IMR-90 (cell line): ENCODE measurements at regions not wholly inside any gene's neighbourhood (a gene's known extent, or its start where the extent isn't known, plus 50 kb on each side); places are given as distances from the start of the nearest gene placed in this dataset.

Experiments used
- ATAC-seq: fragments of 200-7000 bp; cut with Tn5 transposase; 2 replicates; pipeline ENCODE4 v1.9.1; 2020; ENCODE audit warnings: low read depth, mild to moderate bottlenecking, moderate library complexity
- BruUV-seq: library from RNA; stranded (reverse); fragments of 400-500 nt; replicated peaks from 2 replicates; lab custom pipeline; 2021; lab: Mats Ljungman, UMichigan
- CTCF ChIA-PET: fragments of 300-600 bp; formaldehyde crosslinking; extraction: SDS; loops from one replicate; lab custom pipeline; 2021; ENCODE audit warnings: antibody characterized with exemption; lab: Yijun Ruan, JAX
- POLR2A ChIA-PET: fragments of 300-600 bp; sonication (Branson Sonifier 250); formaldehyde crosslinking; loops from one replicate; lab custom pipeline; 2022; ENCODE audit warnings: antibody characterized with exemption; ENCODE audit not compliant: unreplicated experiment; lab: Charles Lee
- DNase-seq: peaks from one replicate; pipeline ENCODE4 v3.0.0; 2013
- H2AFZ ChIP-seq: replicated peaks from 2 replicates; pipeline ENCODE3; 2013; ENCODE audit warnings: low read length, mild to moderate bottlenecking; ENCODE audit not compliant: poor library complexity
- H2AK5ac ChIP-seq: 2 replicates; pipeline ENCODE4 v1.6.1; 2013; ENCODE audit warnings: low read depth, low read length, inconsistent platforms
- H2AK9ac ChIP-seq: replicated peaks from 2 replicates; pipeline ENCODE3; 2013; ENCODE audit warnings: mild to moderate bottlenecking, low read depth, low read length, moderate library complexity; ENCODE audit not compliant: poor library complexity
- H2BK120ac ChIP-seq: 2 replicates; pipeline ENCODE4 v1.6.1; 2013; ENCODE audit warnings: low read depth, low read length, inconsistent platforms
- H2BK15ac ChIP-seq: 3 replicates; pipeline ENCODE4 v1.6.1; 2013; ENCODE audit warnings: low read depth, low read length, inconsistent platforms
- H2BK20ac ChIP-seq: 2 replicates; pipeline ENCODE4 v1.6.1; 2013; ENCODE audit warnings: low read depth, mild to moderate bottlenecking, inconsistent platforms, low read length, moderate library complexity
- H2BK5ac ChIP-seq: 2 replicates; pipeline ENCODE4 v1.6.1; 2013; ENCODE audit warnings: mild to moderate bottlenecking, low read depth, low read length, inconsistent platforms; ENCODE audit not compliant: poor library complexity, severe bottlenecking
- H3K14ac ChIP-seq: replicated peaks from 2 replicates; pipeline ENCODE4 v1.6.1; 2013; ENCODE audit warnings: low read depth, low read length, inconsistent platforms
- H3K18ac ChIP-seq: 2 replicates; pipeline ENCODE4 v1.6.1; 2013; ENCODE audit warnings: low read depth, low read length, control low read depth
- H3K23ac ChIP-seq: 2 replicates; pipeline ENCODE4 v1.6.1; 2013; ENCODE audit warnings: low read depth, low read length, inconsistent platforms
- H3K27ac ChIP-seq: 2 replicates; pipeline ENCODE4 v1.5.1; 2013; ENCODE audit warnings: mild to moderate bottlenecking, control low read depth, low read length; ENCODE audit not compliant: insufficient read depth
- H3K27me3 ChIP-seq: 2 replicates; pipeline ENCODE4 v1.6.1; 2013; ENCODE audit warnings: low read length; ENCODE audit not compliant: control insufficient read depth, insufficient read depth
- H3K36me3 ChIP-seq: 2 replicates; pipeline ENCODE4 v1.6.1; 2013; ENCODE audit warnings: low read length, mixed read lengths; ENCODE audit not compliant: control insufficient read depth, insufficient read depth
- H3K4ac ChIP-seq: 2 replicates; pipeline ENCODE4 v1.6.1; 2013; ENCODE audit warnings: low read depth, low read length, inconsistent platforms
- H3K4me1 ChIP-seq: 2 replicates; pipeline ENCODE4 v1.6.1; 2013; ENCODE audit warnings: low read length, mixed read lengths; ENCODE audit not compliant: control insufficient read depth, insufficient read depth
- H3K4me2 ChIP-seq: 2 replicates; pipeline ENCODE4 v1.6.1; 2013; ENCODE audit warnings: low read depth, mild to moderate bottlenecking, control low read depth, low read length, moderate library complexity
- H3K4me3 ChIP-seq: 2 replicates; pipeline ENCODE4 v1.5.1; 2013; ENCODE audit warnings: low read depth, mild to moderate bottlenecking, control low read depth, low read length, moderate library complexity; ENCODE audit not compliant: insufficient read depth
- H3K56ac ChIP-seq: 2 replicates; pipeline ENCODE4 v1.6.1; 2013; ENCODE audit warnings: low read length, inconsistent platforms; ENCODE audit not compliant: insufficient read depth; ENCODE audit errors: extremely low read depth
- H3K79me1 ChIP-seq, 2 experiments: 2 replicates each; pipeline ENCODE4 v1.6.1; 2013; ENCODE audit warnings: low read length in 2 of 2, inconsistent platforms in 1 of 2, low read depth in 1 of 2
- H3K9ac ChIP-seq: 2 replicates; pipeline ENCODE4 v1.6.1; 2013; ENCODE audit warnings: low read depth, low read length, control low read depth
- H3K9me1 ChIP-seq: 2 replicates; pipeline ENCODE4 v1.6.1; 2013; ENCODE audit warnings: low read length, inconsistent platforms; ENCODE audit not compliant: insufficient read depth
- H3K9me3 ChIP-seq: 2 replicates; pipeline ENCODE4 v1.6.1; 2013; ENCODE audit warnings: low read length; ENCODE audit not compliant: control insufficient read depth, insufficient read depth
- H4K20me1 ChIP-seq: 2 replicates; pipeline ENCODE4 v1.6.1; 2013; ENCODE audit warnings: low read length, inconsistent platforms; ENCODE audit not compliant: insufficient read depth
- H4K5ac ChIP-seq: 2 replicates; pipeline ENCODE4 v1.6.1; 2013; ENCODE audit warnings: mild to moderate bottlenecking, low read depth, low read length, control low read depth
- H4K8ac ChIP-seq, 2 experiments: 2 replicates each; pipeline ENCODE4 v1.6.1; 2013; ENCODE audit warnings: low read depth in 2 of 2, low read length in 2 of 2, control low read depth in 1 of 2, inconsistent platforms in 1 of 2
- H4K91ac ChIP-seq: 2 replicates; pipeline ENCODE4 v1.6.1; 2013; ENCODE audit warnings: low read depth, low read length, inconsistent platforms; ENCODE audit not compliant: insufficient read depth
- BHLHE40 ChIP-seq: fragments of 150-350 bp; IDR thresholded peaks from 2 replicates; pipeline ENCODE4 v1.6.1; 2016; ENCODE audit warnings: mild to moderate bottlenecking, low read depth, low read length
- CEBPB ChIP-seq: IDR thresholded peaks from 2 replicates; pipeline ENCODE4 v1.6.1; 2012; ENCODE audit warnings: low read depth, low read length, improper control_type of control experiment
- CHD1 ChIP-seq: IDR thresholded peaks from 2 replicates; pipeline ENCODE4 v1.6.1; 2012; ENCODE audit warnings: low read depth, low read length, improper control_type of control experiment
- MAFK ChIP-seq: IDR thresholded peaks from 2 replicates; pipeline ENCODE4 v1.6.1; 2012; ENCODE audit warnings: low read depth, low read length, improper control_type of control experiment
- MAZ ChIP-seq: IDR thresholded peaks from 2 replicates; pipeline ENCODE4 v1.6.1; 2012; ENCODE audit warnings: low read depth, mild to moderate bottlenecking, low read length, improper control_type of control experiment, moderate library complexity, borderline replicate concordance
- NFE2L2 ChIP-seq: fragments of 150-350 bp; IDR thresholded peaks from 2 replicates; pipeline ENCODE4 v1.6.1; 2016; ENCODE audit warnings: low read depth, mild to moderate bottlenecking, low read length
- POLR2A ChIP-seq: IDR thresholded peaks from 2 replicates; pipeline ENCODE4 v1.6.1; 2012; ENCODE audit warnings: mild to moderate bottlenecking, low read depth, low read length
- RAD21 ChIP-seq: IDR thresholded peaks from 2 replicates; pipeline ENCODE4 v1.6.1; 2012; ENCODE audit warnings: low read length, improper control_type of control experiment
- RCOR1 ChIP-seq: IDR thresholded peaks from 2 replicates; pipeline ENCODE4 v1.6.1; 2012; ENCODE audit warnings: mild to moderate bottlenecking, low read length, improper control_type of control experiment; ENCODE audit not compliant: insufficient replicate concordance
- RFX5 ChIP-seq: IDR thresholded peaks from 2 replicates; pipeline ENCODE4 v1.8.0; 2012; ENCODE audit warnings: low read depth, mild to moderate bottlenecking, low read length, moderate library complexity
- dilution Hi-C: fragments of 300-500 bp; cut with HindIII; formaldehyde crosslinking; loops from one replicate; pipeline ENCODE4 v1.14.3; 2018; ENCODE audit warnings: low sequenced_read_pairs; ENCODE audit not compliant: unreplicated experiment
- in situ Hi-C: fragments of 300-500 bp; cut with MboI; formaldehyde crosslinking; loops from 3 replicates; pipeline ENCODE4 v1.14.3; 2019; ENCODE audit warnings: low sequenced_read_pairs, inconsistent platforms, mixed read lengths
- intact Hi-C: fragments of 100-400 bp; cut with micrococcal nuclease; formaldehyde crosslinking; loops from 2 replicates; pipeline ENCODE4 v1.10.0; 2022
- TF ChIP-seq, protein P1 (sequence below): fragments of 150-350 bp; IDR thresholded peaks from 2 replicates; pipeline ENCODE4 v1.6.1; 2017; ENCODE audit warnings: mild to moderate bottlenecking, antibody characterized with exemption, low read length, low read depth
- TF ChIP-seq, protein P2 (sequence below): fragments of 150-350 bp; IDR thresholded peaks from 2 replicates; pipeline ENCODE4 v1.6.1; 2016; ENCODE audit warnings: low read depth, mild to moderate bottlenecking, low read length, moderate library complexity, borderline replicate concordance
- TF ChIP-seq, protein P3 (sequence below): conservative IDR thresholded peaks from 2 replicates; pipeline ENCODE4 v1.5.1; 2012; ENCODE audit warnings: mild to moderate bottlenecking, low read depth, low read length, improper control_type of control experiment

DNA sequence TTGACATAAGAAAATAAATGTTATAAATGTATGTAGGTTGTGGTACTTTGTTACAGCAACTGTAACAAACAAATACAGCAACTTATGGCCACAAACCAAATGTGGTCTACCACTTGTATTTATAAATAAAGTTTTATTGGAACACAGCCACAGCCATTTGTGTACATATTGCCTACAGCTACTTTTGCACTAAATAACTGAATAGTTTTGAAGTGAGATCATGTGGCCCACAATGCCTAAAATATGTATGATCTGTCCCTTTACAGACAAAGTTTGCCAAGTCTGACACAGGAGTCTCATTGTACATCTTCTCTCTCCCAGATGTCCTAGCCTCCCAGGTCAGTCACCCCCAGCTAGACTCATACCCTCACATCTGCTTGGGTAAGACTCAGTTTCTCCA lies 283.6 kb upstream of the PRDM9 start:
- Histone ChIP-seq H4K20me1 (no peaks in the 10 kb centered on the region), H3K36me3 (no peaks in the 10 kb centered on the region), H2BK20ac (no peak overlapping the region), H3K4me2 (no peak overlapping the region), H4K8ac (no peak overlapping the region), H2BK120ac (no peak overlapping the region), H3K4me1 (no peaks in the 10 kb centered on the region), H2BK15ac (no peak overlapping the region), H3K18ac (no peak overlapping the region), H3K4me3 (no peak overlapping the region), H3K9ac (no peak overlapping the region), H3K56ac (no peak overlapping the region), H3K79me1 (no peaks in the 10 kb centered on the region), H3K23ac (no peak overlapping the region), H3K9me1 (no peaks in the 10 kb centered on the region), H3K27me3 (no peaks in the 10 kb centered on the region), H4K91ac (no peak overlapping the region), H2AK5ac (no peak overlapping the region), H3K4ac (no peak overlapping the region), H4K5ac (no peak overlapping the region), H2BK5ac (no peak overlapping the region), H2AK9ac (no peak overlapping the region), H3K27ac (no peak overlapping the region), H2AFZ (no peak overlapping the region), H3K14ac (no peak overlapping the region), H3K9me3 (peaks cover 7% of the 10 kb centered on the region)
- in situ Hi-C loops (no loop called here), intact Hi-C loops (no loop called here), dilution Hi-C loops (no loop called here)
- no TSS peak for BruUV-seq
- DNase-seq (no peak), ATAC-seq (no peak)
- TF ChIP-seq, protein P1, sequence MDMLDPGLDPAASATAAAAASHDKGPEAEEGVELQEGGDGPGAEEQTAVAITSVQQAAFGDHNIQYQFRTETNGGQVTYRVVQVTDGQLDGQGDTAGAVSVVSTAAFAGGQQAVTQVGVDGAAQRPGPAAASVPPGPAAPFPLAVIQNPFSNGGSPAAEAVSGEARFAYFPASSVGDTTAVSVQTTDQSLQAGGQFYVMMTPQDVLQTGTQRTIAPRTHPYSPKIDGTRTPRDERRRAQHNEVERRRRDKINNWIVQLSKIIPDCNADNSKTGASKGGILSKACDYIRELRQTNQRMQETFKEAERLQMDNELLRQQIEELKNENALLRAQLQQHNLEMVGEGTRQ = no peak
- TF ChIP-seq RCOR1 (no peak), RAD21 (no peak), POLR2A (no peak), MAFK (no peak), CEBPB (no peak), RFX5 (no peak), BHLHE40 (no peak), NFE2L2 (no peak), MAZ (no peak), CHD1 (no peak)
- TF ChIP-seq, protein P2, sequence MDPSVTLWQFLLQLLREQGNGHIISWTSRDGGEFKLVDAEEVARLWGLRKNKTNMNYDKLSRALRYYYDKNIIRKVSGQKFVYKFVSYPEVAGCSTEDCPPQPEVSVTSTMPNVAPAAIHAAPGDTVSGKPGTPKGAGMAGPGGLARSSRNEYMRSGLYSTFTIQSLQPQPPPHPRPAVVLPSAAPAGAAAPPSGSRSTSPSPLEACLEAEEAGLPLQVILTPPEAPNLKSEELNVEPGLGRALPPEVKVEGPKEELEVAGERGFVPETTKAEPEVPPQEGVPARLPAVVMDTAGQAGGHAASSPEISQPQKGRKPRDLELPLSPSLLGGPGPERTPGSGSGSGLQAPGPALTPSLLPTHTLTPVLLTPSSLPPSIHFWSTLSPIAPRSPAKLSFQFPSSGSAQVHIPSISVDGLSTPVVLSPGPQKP = no peak
- TF ChIP-seq, protein P3, sequence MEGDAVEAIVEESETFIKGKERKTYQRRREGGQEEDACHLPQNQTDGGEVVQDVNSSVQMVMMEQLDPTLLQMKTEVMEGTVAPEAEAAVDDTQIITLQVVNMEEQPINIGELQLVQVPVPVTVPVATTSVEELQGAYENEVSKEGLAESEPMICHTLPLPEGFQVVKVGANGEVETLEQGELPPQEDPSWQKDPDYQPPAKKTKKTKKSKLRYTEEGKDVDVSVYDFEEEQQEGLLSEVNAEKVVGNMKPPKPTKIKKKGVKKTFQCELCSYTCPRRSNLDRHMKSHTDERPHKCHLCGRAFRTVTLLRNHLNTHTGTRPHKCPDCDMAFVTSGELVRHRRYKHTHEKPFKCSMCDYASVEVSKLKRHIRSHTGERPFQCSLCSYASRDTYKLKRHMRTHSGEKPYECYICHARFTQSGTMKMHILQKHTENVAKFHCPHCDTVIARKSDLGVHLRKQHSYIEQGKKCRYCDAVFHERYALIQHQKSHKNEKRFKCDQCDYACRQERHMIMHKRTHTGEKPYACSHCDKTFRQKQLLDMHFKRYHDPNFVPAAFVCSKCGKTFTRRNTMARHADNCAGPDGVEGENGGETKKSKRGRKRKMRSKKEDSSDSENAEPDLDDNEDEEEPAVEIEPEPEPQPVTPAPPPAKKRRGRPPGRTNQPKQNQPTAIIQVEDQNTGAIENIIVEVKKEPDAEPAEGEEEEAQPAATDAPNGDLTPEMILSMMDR = no peak
- ChIA-PET CTCF (no interaction called here), POLR2A (no interaction called here)
